ENCODE measurements at regions not wholly inside any gene's neighbourhood (a gene's known extent, or its start where the extent isn't known, plus 50 kb on each side); places are given as distances from the start of the nearest gene placed in this dataset.

DNA sequence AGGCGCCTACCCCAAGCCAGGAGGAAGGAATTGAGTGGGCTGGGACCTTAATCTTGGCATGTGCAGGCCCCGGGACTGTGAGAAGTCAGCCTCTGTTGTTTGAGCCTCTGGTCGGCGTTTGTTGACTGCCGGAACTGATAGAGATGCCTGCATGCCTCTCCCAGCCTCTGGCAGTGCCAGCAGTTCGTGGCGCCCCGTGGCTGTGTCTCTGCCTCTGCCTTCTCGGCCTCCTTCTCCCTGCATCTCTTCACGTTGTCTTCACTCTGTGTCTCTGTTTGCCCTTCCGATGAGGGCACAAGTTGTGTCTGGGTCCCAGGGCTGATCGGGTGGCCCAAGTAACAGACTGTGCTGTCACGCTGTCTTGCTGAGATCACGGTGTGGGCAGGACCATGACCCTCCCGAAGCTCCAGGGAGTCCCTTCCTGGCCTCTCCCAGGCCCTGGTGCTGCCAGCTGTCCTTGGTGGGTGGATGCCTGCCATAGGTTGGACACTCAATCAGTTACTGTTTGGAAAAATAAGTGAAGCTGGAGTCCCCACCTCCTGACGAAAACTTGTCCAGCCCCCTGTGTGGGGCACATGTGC is 133.5 kb upstream of the LPCAT1 start:
- no peaks in the 10 kb centered on the region for H3K36me3 ChIP-seq (ENCODE audit: control insufficient read depth in 2 of 2, insufficient read depth in 2 of 2, low read length in 1 of 2)
- TF ChIP-seq PAX5 (IDR thresholded peaks at IDR 0.05; ENCODE audit: borderline replicate concordance, low read depth, low read length) (no peak), HCFC1 (IDR thresholded peaks at IDR 0.05; ENCODE audit: low read length) (no peak), CHD4 (IDR thresholded peaks at IDR 0.05) (no peak), RUNX3 (IDR thresholded peaks at IDR 0.05; ENCODE audit: low read length) (no peak), ETV6 (conservative IDR thresholded peaks at IDR 0.05 in 1 of 2, IDR thresholded peaks at IDR 0.05 in 1 of 2; ENCODE audit: borderline replicate concordance in 1 of 2, low read depth in 1 of 2) (no peak), HDGF (IDR thresholded peaks at IDR 0.05) (no peak), IRF4 (IDR thresholded peaks at IDR 0.05; ENCODE audit: low read depth, low read length) (no peak), NFYB (IDR thresholded peaks at IDR 0.05; ENCODE audit: insufficient read depth, low read depth, low read length) (no peak), EED (IDR thresholded peaks at IDR 0.05; ENCODE audit: low read depth) (no peak), ZBED1 (IDR thresholded peaks at IDR 0.05; ENCODE audit: borderline replicate concordance) (no peak), MTA2 (IDR thresholded peaks at IDR 0.05; ENCODE audit: low read depth) (no peak)
- TF ChIP-seq, protein P1, sequence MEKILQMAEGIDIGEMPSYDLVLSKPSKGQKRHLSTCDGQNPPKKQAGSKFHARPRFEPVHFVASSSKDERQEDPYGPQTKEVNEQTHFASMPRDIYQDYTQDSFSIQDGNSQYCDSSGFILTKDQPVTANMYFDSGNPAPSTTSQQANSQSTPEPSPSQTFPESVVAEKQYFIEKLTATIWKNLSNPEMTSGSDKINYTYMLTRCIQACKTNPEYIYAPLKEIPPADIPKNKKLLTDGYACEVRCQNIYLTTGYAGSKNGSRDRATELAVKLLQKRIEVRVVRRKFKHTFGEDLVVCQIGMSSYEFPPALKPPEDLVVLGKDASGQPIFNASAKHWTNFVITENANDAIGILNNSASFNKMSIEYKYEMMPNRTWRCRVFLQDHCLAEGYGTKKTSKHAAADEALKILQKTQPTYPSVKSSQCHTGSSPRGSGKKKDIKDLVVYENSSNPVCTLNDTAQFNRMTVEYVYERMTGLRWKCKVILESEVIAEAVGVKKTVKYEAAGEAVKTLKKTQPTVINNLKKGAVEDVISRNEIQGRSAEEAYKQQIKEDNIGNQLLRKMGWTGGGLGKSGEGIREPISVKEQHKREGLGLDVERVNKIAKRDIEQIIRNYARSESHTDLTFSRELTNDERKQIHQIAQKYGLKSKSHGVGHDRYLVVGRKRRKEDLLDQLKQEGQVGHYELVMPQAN (conservative IDR thresholded peaks at IDR 0.05), result no peak
- TF ChIP-seq, protein P2, sequence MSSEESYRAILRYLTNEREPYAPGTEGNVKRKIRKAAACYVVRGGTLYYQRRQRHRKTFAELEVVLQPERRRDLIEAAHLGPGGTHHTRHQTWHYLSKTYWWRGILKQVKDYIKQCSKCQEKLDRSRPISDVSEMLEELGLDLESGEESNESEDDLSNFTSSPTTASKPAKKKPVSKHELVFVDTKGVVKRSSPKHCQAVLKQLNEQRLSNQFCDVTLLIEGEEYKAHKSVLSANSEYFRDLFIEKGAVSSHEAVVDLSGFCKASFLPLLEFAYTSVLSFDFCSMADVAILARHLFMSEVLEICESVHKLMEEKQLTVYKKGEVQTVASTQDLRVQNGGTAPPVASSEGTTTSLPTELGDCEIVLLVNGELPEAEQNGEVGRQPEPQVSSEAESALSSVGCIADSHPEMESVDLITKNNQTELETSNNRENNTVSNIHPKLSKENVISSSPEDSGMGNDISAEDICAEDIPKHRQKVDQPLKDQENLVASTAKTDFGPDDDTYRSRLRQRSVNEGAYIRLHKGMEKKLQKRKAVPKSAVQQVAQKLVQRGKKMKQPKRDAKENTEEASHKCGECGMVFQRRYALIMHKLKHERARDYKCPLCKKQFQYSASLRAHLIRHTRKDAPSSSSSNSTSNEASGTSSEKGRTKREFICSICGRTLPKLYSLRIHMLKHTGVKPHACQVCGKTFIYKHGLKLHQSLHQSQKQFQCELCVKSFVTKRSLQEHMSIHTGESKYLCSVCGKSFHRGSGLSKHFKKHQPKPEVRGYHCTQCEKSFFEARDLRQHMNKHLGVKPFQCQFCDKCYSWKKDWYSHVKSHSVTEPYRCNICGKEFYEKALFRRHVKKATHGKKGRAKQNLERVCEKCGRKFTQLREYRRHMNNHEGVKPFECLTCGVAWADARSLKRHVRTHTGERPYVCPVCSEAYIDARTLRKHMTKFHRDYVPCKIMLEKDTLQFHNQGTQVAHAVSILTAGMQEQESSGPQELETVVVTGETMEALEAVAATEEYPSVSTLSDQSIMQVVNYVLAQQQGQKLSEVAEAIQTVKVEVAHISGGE (CRISPR knock-in tag; IDR thresholded peaks at IDR 0.05), result no peak
- ATAC-seq (no peak), FAIRE-seq (no peak), DNase-seq (ENCODE audit: low read depth, low spot score) (no peak)
- H3K4me2 ChIP-seq (ENCODE audit: control insufficient read depth, insufficient read depth), result no peak overlapping the region
- ChIA-PET RAD21 (ENCODE audit: unreplicated experiment) (no interaction called here), CTCF (no interaction called here), POLR2A (no interaction called here), SMC1A (ENCODE audit: uncharacterized antibody, unreplicated experiment) (no interaction called here)
- no peak overlapping the region for H2AFZ ChIP-seq (ENCODE audit: control insufficient read depth, low read depth, low read length)
- intact Hi-C loops (cut with micrococcal nuclease; ENCODE audit: unreplicated experiment) (no loop called here), in situ Hi-C loops (cut with MboI) (loop anchor here (10.0 kb wide), 1 partner anchor 722 kb away; no protein-coding TSS in a partner anchor)
- H3K27me3 ChIP-seq (replicated peaks in 1 of 2; ENCODE audit: control insufficient read depth in 2 of 2, insufficient read depth in 2 of 2, low read length in 1 of 2), result peaks cover 5 to 8% of the 10 kb centered on the region in 2 experiments; a peak in 3 of 4 replicates
- peaks cover 8% of the 10 kb centered on the region; the same call in 1 of the 2 replicates for H3K4me1 ChIP-seq (ENCODE audit: control insufficient read depth, insufficient read depth, low read length)
- BruUV-seq (replicated peaks), result no TSS peak
- H3K9ac ChIP-seq (ENCODE audit: control insufficient read depth, insufficient read depth, low read length), result no peak overlapping the region
- H4K20me1 ChIP-seq (ENCODE audit: control insufficient read depth, insufficient read depth), result no peaks in the 10 kb centered on the region
- no peak overlapping the region for H3K27ac ChIP-seq (ENCODE audit: control insufficient read depth, insufficient read depth)
- 35% methylated on average over 16 of the region's 16 CpGs for WGBS (ENCODE audit: insufficient coverage, insufficient replicate concordance, low lambda C conversion rate, missing lambda C conversion rate)
- H3K79me2 ChIP-seq (ENCODE audit: control insufficient read depth, insufficient read depth, low read length), result no peaks in the 10 kb centered on the region
- H3K4me3 ChIP-seq, result no peak overlapping the region
- no peaks in the 10 kb centered on the region for H3K9me3 ChIP-seq (replicated peaks; ENCODE audit: control insufficient read depth, insufficient read depth, low read length)

All from GM12878 (cell line).